ENCODE measurements at regions not wholly inside any gene's neighbourhood (a gene's known extent, or its start where the extent isn't known, plus 50 kb on each side); places are given as distances from the start of the nearest gene placed in this dataset.

DNA sequence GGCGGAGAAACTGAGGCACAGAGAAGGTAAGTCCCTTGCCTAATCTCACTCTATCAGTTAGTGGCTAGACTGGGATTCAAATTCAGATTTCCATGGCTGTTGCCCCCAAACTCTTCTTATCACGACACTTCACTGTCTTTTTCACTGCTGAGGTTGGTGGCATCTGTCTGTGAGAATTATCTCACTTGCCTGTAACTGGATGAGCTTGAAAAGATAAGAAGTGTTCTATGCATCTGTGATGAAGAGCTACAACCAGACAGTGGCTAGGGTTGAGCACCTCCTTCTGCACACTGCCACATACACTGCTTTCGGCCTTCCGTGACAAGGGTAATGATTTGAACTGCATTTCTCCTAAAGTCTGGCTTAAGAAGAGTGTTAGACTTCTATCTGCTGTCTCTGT, 107.9 kb upstream of the TEX13D start:
- ATAC-seq = no peak
- no peak for DNase-seq (ENCODE audit: low spot score)
- H3K27me3 Mint-ChIP-seq = no peaks in the 10 kb centered on the region
- no peaks in the 10 kb centered on the region for H3K9me3 Mint-ChIP-seq
- peak overlapping the region; percentile 50 for H3K4me3 Mint-ChIP-seq
- peaks cover 32 to 48% of the 10 kb centered on the region in 2 donors for H3K4me1 Mint-ChIP-seq (ENCODE audit: low read depth in 2 of 2)
- H3K36me3 Mint-ChIP-seq = no peaks in the 10 kb centered on the region
- H3K27ac Mint-ChIP-seq = peak overlapping the region; percentile 55 to 61

DNA sequence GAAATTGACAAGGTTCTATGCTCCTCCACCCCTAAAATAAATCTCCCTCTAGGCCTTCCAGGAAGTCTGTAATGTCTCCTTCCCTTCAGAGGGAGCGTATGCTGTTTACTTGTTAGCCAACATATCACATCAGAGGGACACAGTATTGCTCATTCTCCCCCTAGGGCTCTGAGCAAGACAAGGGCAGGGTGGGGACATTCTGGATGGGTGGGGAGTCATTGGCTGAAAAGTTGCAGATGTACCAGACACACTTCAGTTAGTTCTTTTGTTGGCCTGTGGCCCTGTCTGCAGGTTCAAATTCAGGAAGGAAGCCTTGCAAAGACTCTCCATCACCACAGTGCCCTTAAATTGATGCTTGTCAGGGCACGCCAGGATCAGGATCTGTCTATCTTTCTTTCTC, 106.3 kb upstream of the TEX13D start:
- ATAC-seq = peak; percentile 52 to 84
- H3K4me1 Mint-ChIP-seq (ENCODE audit: low read depth in 2 of 2) = peaks cover 28 to 38% of the 10 kb centered on the region in 2 donors

DNA sequence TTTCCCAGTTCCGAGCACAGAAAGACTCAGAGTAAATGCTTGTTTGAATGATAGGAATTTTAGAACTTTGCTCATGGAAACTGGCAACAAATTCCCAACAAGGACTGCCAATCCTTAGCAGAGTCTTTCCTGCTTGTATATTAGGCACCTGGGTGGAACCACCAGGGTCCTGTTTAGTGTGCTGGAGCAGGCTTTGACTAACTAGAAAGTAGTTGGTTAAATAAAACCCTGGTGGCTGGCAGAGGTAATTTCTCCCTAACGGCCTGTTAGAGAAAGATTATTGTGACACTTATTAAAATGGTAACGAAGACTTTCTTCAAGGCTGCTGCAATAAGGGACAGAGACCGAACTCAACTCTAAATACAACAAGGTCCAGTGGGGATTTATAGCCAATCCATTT, 103.6 kb upstream of the TEX13D start:
- no peaks in the 10 kb centered on the region for H3K9me3 Mint-ChIP-seq
- no peak for ATAC-seq
- H3K27ac Mint-ChIP-seq = no peak overlapping the region
- peaks cover 0 to 4% of the 10 kb centered on the region in 2 donors for H3K27me3 Mint-ChIP-seq
- no peaks in the 10 kb centered on the region for H3K36me3 Mint-ChIP-seq
- no peak overlapping the region for H3K4me3 Mint-ChIP-seq
- H3K4me1 Mint-ChIP-seq (ENCODE audit: low read depth in 2 of 2) = peaks cover 26 to 27% of the 10 kb centered on the region in 2 donors
- DNase-seq (ENCODE audit: low spot score) = no peak

More for the DNA sequence above, 106.3 kb upstream of the TEX13D start:
- Mint-ChIP-seq H3K36me3 (no peaks in the 10 kb centered on the region), H3K27me3 (no peaks in the 10 kb centered on the region), H3K4me3 (peak overlapping the region; percentile 58), H3K9me3 (no peaks in the 10 kb centered on the region), H3K27ac (peak overlapping the region; percentile 55 to 67)
- no peak for DNase-seq (ENCODE audit: low spot score)

DNA sequence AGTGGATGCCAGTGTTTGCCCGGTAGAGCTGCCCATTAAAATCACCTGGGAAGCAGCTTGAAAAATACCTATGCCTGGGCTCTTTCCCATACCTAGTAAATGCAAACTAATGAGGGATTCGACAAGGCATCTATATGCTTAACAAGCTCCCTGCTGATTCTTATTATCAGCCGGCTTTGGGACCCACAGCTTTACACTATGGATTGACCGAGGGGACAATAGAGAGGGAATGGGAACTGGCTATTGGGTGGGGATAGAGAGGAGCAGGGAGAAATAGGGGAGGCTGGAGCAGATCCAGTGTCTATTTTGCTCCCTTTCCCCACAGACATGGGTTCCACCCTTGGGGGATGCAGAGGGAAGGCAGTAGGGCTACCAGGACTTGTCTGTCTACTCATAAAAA, 103.1 kb upstream of the TEX13D start:
- DNase-seq (ENCODE audit: low spot score) (no peak), ATAC-seq (no peak)
- no peak overlapping the region for H3K27ac Mint-ChIP-seq
- H3K9me3 Mint-ChIP-seq = no peaks in the 10 kb centered on the region
- H3K36me3 Mint-ChIP-seq = no peaks in the 10 kb centered on the region
- peaks cover 0 to 4% of the 10 kb centered on the region in 2 donors for H3K27me3 Mint-ChIP-seq
- H3K4me1 Mint-ChIP-seq (ENCODE audit: low read depth in 2 of 2) = peaks cover 25 to 27% of the 10 kb centered on the region in 2 donors
- H3K4me3 Mint-ChIP-seq = no peak overlapping the region

DNA sequence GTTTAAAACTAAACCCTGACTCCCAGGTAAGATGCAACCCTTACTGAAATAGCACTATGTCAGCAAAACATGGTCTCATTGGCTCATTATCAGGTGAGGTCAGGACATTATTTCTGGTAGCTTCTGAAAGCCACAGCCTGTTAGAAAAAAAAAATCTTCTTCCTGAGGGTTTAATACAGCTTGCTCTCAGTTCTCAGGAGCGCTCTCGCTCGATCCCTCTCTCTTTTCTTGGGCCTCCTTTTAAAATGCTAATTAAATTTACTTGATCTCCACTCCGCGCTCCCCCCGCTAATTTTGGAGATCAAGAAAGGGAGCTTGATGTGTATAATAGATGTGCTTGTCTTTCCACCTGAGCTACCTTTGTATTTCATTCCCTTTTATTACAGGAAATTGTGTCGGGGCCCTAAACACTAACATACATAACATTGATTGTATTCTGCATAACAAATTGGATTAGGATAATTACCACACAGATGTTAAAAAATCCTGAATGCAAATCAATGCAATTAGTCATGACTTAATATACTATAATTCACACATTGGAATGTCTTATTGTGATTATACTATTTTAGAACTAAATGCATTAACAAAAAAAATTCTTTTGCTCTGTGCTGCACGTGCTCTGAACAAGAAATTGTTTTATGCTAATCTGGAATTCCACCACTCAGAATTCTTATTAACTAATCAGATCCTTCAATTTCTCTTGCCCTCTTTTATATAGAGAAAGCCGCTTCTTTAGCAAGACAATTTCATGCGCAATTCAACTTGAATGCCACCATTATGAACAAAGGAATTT, 101.6 kb upstream of the TEX13D start:
- H3K27me3 Mint-ChIP-seq = peaks cover 0 to 4% of the 10 kb centered on the region in 2 donors
- ATAC-seq = no peak
- peaks cover 19 to 22% of the 10 kb centered on the region in 2 donors for H3K4me1 Mint-ChIP-seq (ENCODE audit: low read depth in 2 of 2)
- H3K36me3 Mint-ChIP-seq = no peaks in the 10 kb centered on the region
- no peak overlapping the region for H3K4me3 Mint-ChIP-seq
- no peak for DNase-seq (ENCODE audit: low spot score)
- H3K27ac Mint-ChIP-seq = no peak overlapping the region
- no peaks in the 10 kb centered on the region for H3K9me3 Mint-ChIP-seq

GRCh38 chrX:124231451-124231759, 101.1 kb upstream of the TEX13D start:
- H3K27ac Mint-ChIP-seq = no peak overlapping the region
- ATAC-seq = no peak
- H3K36me3 Mint-ChIP-seq = no peaks in the 10 kb centered on the region
- peaks cover 22% of the 10 kb centered on the region in 2 donors for H3K4me1 Mint-ChIP-seq (ENCODE audit: low read depth in 2 of 2)
- H3K9me3 Mint-ChIP-seq = no peaks in the 10 kb centered on the region
- no peak overlapping the region for H3K4me3 Mint-ChIP-seq
- peaks cover 0 to 4% of the 10 kb centered on the region in 2 donors for H3K27me3 Mint-ChIP-seq
- DNase-seq (ENCODE audit: low spot score) = no peak

DNA sequence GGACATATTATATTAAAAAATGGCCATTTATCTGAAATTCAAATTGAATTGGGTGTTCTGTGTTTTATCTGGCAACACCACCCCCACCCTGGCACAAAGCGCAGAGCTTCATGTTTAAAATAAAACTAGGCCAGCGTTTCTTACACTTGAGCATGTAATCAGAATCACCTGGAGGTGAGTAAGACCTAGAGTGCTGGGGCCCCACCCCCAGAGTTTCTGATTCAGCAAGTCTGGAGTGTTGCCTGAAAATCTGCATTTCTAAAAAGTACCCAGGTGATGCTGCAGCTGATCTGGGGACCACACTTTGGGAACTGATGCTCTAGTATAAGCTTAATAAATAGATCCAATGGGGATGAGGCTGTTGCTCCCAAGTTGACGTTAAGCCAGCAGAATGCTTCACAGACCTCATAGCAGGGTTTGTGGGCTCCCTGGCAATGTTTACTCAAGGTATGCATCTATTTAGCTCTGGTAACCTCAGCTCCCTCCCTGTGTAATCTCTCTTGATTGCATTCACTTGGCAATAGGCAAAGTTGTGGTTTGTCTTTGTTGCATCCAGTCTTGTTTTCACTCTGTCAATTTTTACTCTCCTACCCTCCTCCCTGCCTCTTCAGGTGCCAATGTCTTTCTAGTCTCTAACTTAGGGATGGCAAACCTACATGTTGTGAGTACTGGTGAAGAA, 99.8 kb upstream of the TEX13D start:
- peak in 1 of 2 donors; percentile 54 for ATAC-seq
- Mint-ChIP-seq H3K4me1 (ENCODE audit: low read depth in 2 of 2) (peaks cover 27 to 28% of the 10 kb centered on the region in 2 donors), H3K27me3 (peaks cover 0 to 4% of the 10 kb centered on the region in 2 donors), H3K36me3 (no peaks in the 10 kb centered on the region), H3K27ac (peak overlapping the region in 1 of 2 donors; percentile 57), H3K9me3 (no peaks in the 10 kb centered on the region), H3K4me3 (peak overlapping the region; percentile 10)
- no peak for DNase-seq (ENCODE audit: low spot score)

- ATAC-seq = no peak
- Mint-ChIP-seq H3K36me3 (no peaks in the 10 kb centered on the region), H3K27ac (no peak overlapping the region), H3K27me3 (peaks cover 0 to 4% of the 10 kb centered on the region in 2 donors), H3K4me3 (no peak overlapping the region), H3K4me1 (ENCODE audit: low read depth in 2 of 2) (peaks cover 38 to 39% of the 10 kb centered on the region in 2 donors), H3K9me3 (no peaks in the 10 kb centered on the region)
- DNase-seq (ENCODE audit: low spot score) = no peak
Observed at GRCh38 chrX:124234348-124234747, 98.1 kb upstream of the TEX13D start.

GRCh38 chrX:124238268-124238667, 94.2 kb upstream of the TEX13D start:
- no peaks in the 10 kb centered on the region for H3K9me3 Mint-ChIP-seq
- H3K27ac Mint-ChIP-seq = peak overlapping the region; percentile 90 to 95
- DNase-seq (ENCODE audit: low spot score) = no peak
- peaks cover 40 to 45% of the 10 kb centered on the region in 2 donors for H3K4me1 Mint-ChIP-seq (ENCODE audit: low read depth in 2 of 2)
- H3K36me3 Mint-ChIP-seq = no peaks in the 10 kb centered on the region
- peak; percentile 77 to 81 for ATAC-seq
- peak overlapping the region; percentile 86 for H3K4me3 Mint-ChIP-seq
- peaks cover 0 to 3% of the 10 kb centered on the region in 2 donors for H3K27me3 Mint-ChIP-seq

DNA sequence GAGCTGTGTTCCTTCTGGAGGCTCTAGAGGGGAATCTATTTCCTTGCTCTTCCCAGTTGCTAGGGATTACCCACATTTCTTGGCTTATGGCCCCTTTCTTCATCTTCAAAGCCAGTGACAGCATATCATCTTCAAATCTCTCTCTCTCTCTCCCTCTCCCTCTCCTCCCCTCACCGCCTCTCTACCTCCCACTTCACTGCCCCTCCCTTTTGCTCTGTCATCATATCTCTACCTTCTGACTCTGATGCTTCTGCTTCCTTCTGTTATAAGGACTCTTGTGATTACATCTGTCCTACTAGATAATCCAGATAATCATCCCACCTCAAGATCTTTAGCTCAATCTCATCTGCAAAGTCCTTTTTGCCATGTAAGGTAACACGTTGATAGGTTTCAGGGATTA, 93.1 kb upstream of the TEX13D start:
- DNase-seq (ENCODE audit: low spot score) (no peak), ATAC-seq (peak; percentile 68 to 76)
- Mint-ChIP-seq H3K27ac (peak overlapping the region; percentile 90 to 95), H3K4me3 (peak overlapping the region; percentile 86), H3K9me3 (no peaks in the 10 kb centered on the region), H3K4me1 (ENCODE audit: low read depth in 2 of 2) (peaks cover 40 to 54% of the 10 kb centered on the region in 2 donors), H3K36me3 (no peaks in the 10 kb centered on the region), H3K27me3 (peaks cover 0 to 3% of the 10 kb centered on the region in 2 donors)

GRCh38 chrX:124239911-124240310, 92.5 kb upstream of the TEX13D start:
- peaks cover 0 to 3% of the 10 kb centered on the region in 2 donors for H3K27me3 Mint-ChIP-seq
- peak overlapping the region; percentile 86 for H3K4me3 Mint-ChIP-seq
- peak overlapping the region; percentile 90 to 95 for H3K27ac Mint-ChIP-seq
- ATAC-seq = peak; percentile 75 to 79
- H3K4me1 Mint-ChIP-seq (ENCODE audit: low read depth in 2 of 2) = peaks cover 40 to 54% of the 10 kb centered on the region in 2 donors
- H3K9me3 Mint-ChIP-seq = no peaks in the 10 kb centered on the region
- DNase-seq (ENCODE audit: low spot score) = peak; percentile 64
- H3K36me3 Mint-ChIP-seq = no peaks in the 10 kb centered on the region

DNA sequence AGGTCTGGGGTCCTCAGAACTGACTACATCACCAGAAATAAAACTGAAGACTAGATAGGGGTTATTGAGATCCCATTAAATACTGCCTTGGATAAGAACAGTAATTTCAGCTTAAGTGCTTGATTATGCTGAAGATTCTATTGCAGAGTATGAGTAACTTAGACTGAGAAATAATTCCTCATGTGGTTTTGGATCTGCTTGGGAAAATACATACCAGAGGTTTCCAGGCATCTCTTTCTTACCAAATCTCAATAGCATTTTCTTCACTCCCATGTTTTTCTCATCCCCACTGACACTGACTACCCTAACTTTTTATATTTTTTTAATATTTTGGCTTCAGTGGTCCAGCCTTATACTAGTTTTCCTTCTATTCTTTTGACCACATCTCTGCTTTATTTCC, 92.0 kb upstream of the TEX13D start:
- H3K9me3 Mint-ChIP-seq = no peaks in the 10 kb centered on the region

GRCh38 chrX:124242131-124242530, 90.3 kb upstream of the TEX13D start:
- H3K27ac Mint-ChIP-seq = no peak overlapping the region
- DNase-seq (ENCODE audit: low spot score) (no peak), ATAC-seq (no peak)
- peaks cover 27 to 42% of the 10 kb centered on the region in 2 donors for H3K4me1 Mint-ChIP-seq (ENCODE audit: low read depth in 2 of 2)
- H3K4me3 Mint-ChIP-seq = no peak overlapping the region
- no peaks in the 10 kb centered on the region for H3K36me3 Mint-ChIP-seq
- H3K9me3 Mint-ChIP-seq = no peaks in the 10 kb centered on the region
- H3K27me3 Mint-ChIP-seq = peaks cover 0 to 3% of the 10 kb centered on the region in 2 donors

More for the DNA sequence above, 92.0 kb upstream of the TEX13D start:
- DNase-seq (ENCODE audit: low spot score) = no peak
- Mint-ChIP-seq H3K4me3 (peak overlapping the region; percentile 86), H3K27me3 (peaks cover 0 to 3% of the 10 kb centered on the region in 2 donors), H3K4me1 (ENCODE audit: low read depth in 2 of 2) (peaks cover 38 to 54% of the 10 kb centered on the region in 2 donors), H3K27ac (peak overlapping the region; percentile 90 to 95), H3K36me3 (no peaks in the 10 kb centered on the region)
- no peak for ATAC-seq

DNA sequence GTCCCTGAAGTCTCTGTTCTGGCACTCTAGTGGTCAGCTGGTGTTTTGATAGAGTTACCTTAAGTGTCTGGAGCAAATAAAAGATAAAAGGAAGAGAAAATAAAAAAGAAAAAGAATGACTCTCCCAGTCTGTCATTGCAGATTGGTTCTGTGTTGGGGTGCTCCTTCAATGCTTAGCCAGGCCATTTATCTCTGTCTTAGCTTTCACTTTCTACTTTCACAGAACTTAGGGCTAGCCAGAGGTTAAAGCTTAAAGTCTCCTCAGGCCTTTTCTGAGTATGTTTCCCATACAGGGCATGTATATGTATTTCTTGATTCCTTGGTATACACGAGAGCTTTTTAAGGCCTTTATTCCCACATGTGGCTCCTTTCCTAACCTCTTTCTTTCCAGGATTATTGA, 83.1 kb upstream of the TEX13D start:
- peak in 1 of 2 donors; percentile 56 for ATAC-seq

More for the DNA sequence above, 83.1 kb upstream of the TEX13D start:
- H3K9me3 Mint-ChIP-seq = no peaks in the 10 kb centered on the region
- no peak overlapping the region for H3K27ac Mint-ChIP-seq
- no peak overlapping the region for H3K4me3 Mint-ChIP-seq
- no peaks in the 10 kb centered on the region for H3K27me3 Mint-ChIP-seq
- no peak for DNase-seq (ENCODE audit: low spot score)
- peaks cover 9% of the 10 kb centered on the region for H3K36me3 Mint-ChIP-seq
- H3K4me1 Mint-ChIP-seq (ENCODE audit: low read depth in 2 of 2) = peaks cover 0 to 6% of the 10 kb centered on the region in 2 donors
